ENCODE measurements at regions not wholly inside any gene's neighbourhood (a gene's known extent, or its start where the extent isn't known, plus 50 kb on each side); places are given as distances from the start of the nearest gene placed in this dataset.

GRCh38 chr2:236765478-236765877, 195.9 kb downstream of the ACKR3 start (continued):
- TF ChIP-seq ATF3 (CRISPR knock-in tag; conservative IDR thresholded peaks at IDR 0.05), result no peak
- TF ChIP-seq FOXJ3 (CRISPR knock-in tag; IDR thresholded peaks at IDR 0.05; ENCODE audit: borderline replicate concordance), result no peak
- TF ChIP-seq AR (CRISPR knock-in tag; IDR thresholded peaks at IDR 0.05), result no peak
- no peak for TF ChIP-seq CDX4 (CRISPR knock-in tag; IDR thresholded peaks at IDR 0.05; ENCODE audit: borderline replicate concordance)

- peaks cover 21% of the 10 kb centered on the region for H3K9me3 Mint-ChIP-seq
- H3K36me3 Mint-ChIP-seq, result peaks cover 11% of the 10 kb centered on the region
- no peaks in the 10 kb centered on the region for H3K27me3 Mint-ChIP-seq (ENCODE audit: low read depth)
- H3K27ac Mint-ChIP-seq, result no peak overlapping the region
- H3K4me1 Mint-ChIP-seq, result peaks cover 4% of the 10 kb centered on the region
- ChIA-PET CTCF (no interaction called here), POLR2A (no interaction called here)
- TF ChIP-seq GABPB1 (CRISPR knock-in tag; IDR thresholded peaks at IDR 0.05) (no peak), ZNF219 (CRISPR knock-in tag; IDR thresholded peaks at IDR 0.05; ENCODE audit: borderline replicate concordance) (no peak), E2F4 (CRISPR knock-in tag; IDR thresholded peaks at IDR 0.05; ENCODE audit: borderline replicate concordance, low read depth) (no peak), ESRRA (CRISPR knock-in tag; IDR thresholded peaks at IDR 0.05; ENCODE audit: borderline replicate concordance) (no peak), ATF1 (CRISPR knock-in tag; IDR thresholded peaks at IDR 0.05) (no peak), ZSCAN18 (CRISPR knock-in tag; IDR thresholded peaks at IDR 0.05) (no peak), MXD4 (CRISPR knock-in tag; IDR thresholded peaks at IDR 0.05; ENCODE audit: borderline replicate concordance) (no peak), ZNF532 (CRISPR knock-in tag; IDR thresholded peaks at IDR 0.05; ENCODE audit: borderline replicate concordance) (no peak), NFYB (CRISPR knock-in tag; conservative IDR thresholded peaks at IDR 0.05; ENCODE audit: low read depth) (no peak), HMGXB4 (CRISPR knock-in tag; IDR thresholded peaks at IDR 0.05) (no peak), ZNF416 (CRISPR knock-in tag; IDR thresholded peaks at IDR 0.05) (no peak), CREM (CRISPR knock-in tag; IDR thresholded peaks at IDR 0.05) (no peak), JAZF1 (CRISPR knock-in tag; IDR thresholded peaks at IDR 0.05) (no peak)
- no peak for DNase-seq (ENCODE audit: low spot score)
- no peak for ATAC-seq
- no peak overlapping the region for H3K4me3 Mint-ChIP-seq
These were observed 197.2 kb downstream of the ACKR3 start for GRCh38 chr2:236766850-236767249.
